ENCODE measurements at regions not wholly inside any gene's neighbourhood (a gene's known extent, or its start where the extent isn't known, plus 50 kb on each side); places are given as distances from the start of the nearest gene placed in this dataset.

GRCh38 chr16:54365990-54366634 lies 79.5 kb upstream of the IRX3 start:
- TF ChIP-seq CTCF (IDR thresholded peaks at IDR 0.05; ENCODE audit: low read depth, low read length), result no peak
- no peak for TF ChIP-seq POLR2A (IDR thresholded peaks at IDR 0.05; ENCODE audit: extremely low read depth, insufficient read length)
- no peak for TF ChIP-seq MAX (IDR thresholded peaks at IDR 0.05; ENCODE audit: low read depth, low read length)
- TF ChIP-seq MYC (IDR thresholded peaks at IDR 0.05; ENCODE audit: low read depth, low read length), result no peak
